ENCODE measurements at regions not wholly inside any gene's neighbourhood (a gene's known extent, or its start where the extent isn't known, plus 50 kb on each side); places are given as distances from the start of the nearest gene placed in this dataset.
"Not testable (repeated sequence)": the region's sequence is repeated elsewhere in the genome, so short reads cannot be mapped to it uniquely, and the experiment has no call there.

- Histone ChIP-seq H3K36me3 (no peaks in the 10 kb centered on the region), H3K4me3 (no peak overlapping the region), H3K9me3 (peaks cover 0 to 26% (median 0%) of the 10 kb centered on the region in 11 donors), H3K27me3 (no peaks in the 10 kb centered on the region), H3K4me1 (peaks cover 0 to 34% (median 11%) of the 10 kb centered on the region in 9 donors), H3K27ac (no peak overlapping the region)
- ATAC-seq (peak; percentile 37 to 78 (median 68)), DNase-seq (peak; percentile 41 to 45)
- 77 to 78% methylated on average over 4 of the region's 4 CpGs for WGBS, 2 donors
- TF ChIP-seq, protein P1, sequence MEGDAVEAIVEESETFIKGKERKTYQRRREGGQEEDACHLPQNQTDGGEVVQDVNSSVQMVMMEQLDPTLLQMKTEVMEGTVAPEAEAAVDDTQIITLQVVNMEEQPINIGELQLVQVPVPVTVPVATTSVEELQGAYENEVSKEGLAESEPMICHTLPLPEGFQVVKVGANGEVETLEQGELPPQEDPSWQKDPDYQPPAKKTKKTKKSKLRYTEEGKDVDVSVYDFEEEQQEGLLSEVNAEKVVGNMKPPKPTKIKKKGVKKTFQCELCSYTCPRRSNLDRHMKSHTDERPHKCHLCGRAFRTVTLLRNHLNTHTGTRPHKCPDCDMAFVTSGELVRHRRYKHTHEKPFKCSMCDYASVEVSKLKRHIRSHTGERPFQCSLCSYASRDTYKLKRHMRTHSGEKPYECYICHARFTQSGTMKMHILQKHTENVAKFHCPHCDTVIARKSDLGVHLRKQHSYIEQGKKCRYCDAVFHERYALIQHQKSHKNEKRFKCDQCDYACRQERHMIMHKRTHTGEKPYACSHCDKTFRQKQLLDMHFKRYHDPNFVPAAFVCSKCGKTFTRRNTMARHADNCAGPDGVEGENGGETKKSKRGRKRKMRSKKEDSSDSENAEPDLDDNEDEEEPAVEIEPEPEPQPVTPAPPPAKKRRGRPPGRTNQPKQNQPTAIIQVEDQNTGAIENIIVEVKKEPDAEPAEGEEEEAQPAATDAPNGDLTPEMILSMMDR (IDR thresholded peaks at IDR 0.05), result peak; percentile 47 to 80 (median 74)
- intact Hi-C loops (cut with DNase I), result loop anchor here in 1 of 10 donors (5.0 kb wide), 1 partner anchor 154 kb away; no protein-coding TSS in a partner anchor
Observed at GRCh38 chr6:4210629-4211419, 75.4 kb upstream of the ECI2 start.

DNA sequence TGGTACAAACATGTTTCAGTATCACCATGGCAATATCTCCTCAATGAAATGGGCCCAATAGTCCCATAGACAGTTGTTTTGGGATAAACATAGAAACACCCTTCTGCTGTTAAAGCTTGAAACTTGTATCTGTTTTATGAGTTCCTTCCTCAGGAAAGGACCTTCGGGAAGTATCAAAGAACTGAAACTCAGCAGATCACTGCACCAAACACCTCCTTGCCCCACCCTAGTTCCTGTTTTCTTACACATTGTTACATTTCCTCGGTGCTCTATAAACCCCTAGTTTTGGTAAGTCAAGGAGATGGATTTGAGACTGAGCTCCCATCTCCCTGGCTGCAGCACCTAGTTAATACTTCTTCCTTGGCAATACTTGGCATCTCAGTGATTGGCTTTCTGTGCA is 73.8 kb upstream of the ECI2 start:
- Histone ChIP-seq H3K9me3 (peaks cover 0 to 20% (median 0%) of the 10 kb centered on the region in 11 donors), H3K4me1 (peaks cover 0 to 34% (median 11%) of the 10 kb centered on the region in 9 donors), H3K27me3 (no peaks in the 10 kb centered on the region), H3K4me3 (no peak overlapping the region), H3K36me3 (no peaks in the 10 kb centered on the region), H3K27ac (no peak overlapping the region)
- intact Hi-C loops (cut with DNase I), result no loop called here
- peak in 1 of 8 donors; percentile 27 for ATAC-seq
- TF ChIP-seq, protein P1 (IDR thresholded peaks at IDR 0.05), result no peak
- 57 to 69% methylated on average over 2 of the region's 2 CpGs for WGBS, 2 donors
- DNase-seq, result no peak

- intact Hi-C loops (cut with DNase I), result no loop called here
- TF ChIP-seq, protein P1 (IDR thresholded peaks at IDR 0.05), result no peak
- ATAC-seq (no peak), DNase-seq (no peak)
- H3K9me3 ChIP-seq, result peaks cover 0 to 17% (median 0%) of the 10 kb centered on the region in 11 donors
- H3K4me1 ChIP-seq, result peaks cover 0 to 34% (median 11%) of the 10 kb centered on the region in 9 donors
- WGBS, 2 donors, result 18 to 25% methylated on average over 2 of the region's 2 CpGs
- H3K36me3 ChIP-seq, result no peaks in the 10 kb centered on the region
- H3K4me3 ChIP-seq, result no peak overlapping the region
- no peak overlapping the region for H3K27ac ChIP-seq
- H3K27me3 ChIP-seq, result no peaks in the 10 kb centered on the region
Observed at GRCh38 chr6:4208158-4208557, 72.8 kb upstream of the ECI2 start.

GRCh38 chr6:4203642-4204417 is 68.5 kb upstream of the ECI2 start:
- H3K36me3 ChIP-seq; ATAC-seq; H3K4me3 ChIP-seq; H3K27me3 ChIP-seq; H3K27ac ChIP-seq; intact Hi-C loops (cut with DNase I); DNase-seq: not testable (repeated sequence)
- WGBS, 2 donors, result 92 to 94% methylated on average over 21 of the region's 21 CpGs
- Histone ChIP-seq H3K4me1 (peaks cover 0 to 23% (median 7%) of the 10 kb centered on the region in 9 donors), H3K9me3 (peaks cover 0 to 14% (median 0%) of the 10 kb centered on the region in 11 donors)

Measured in heart right ventricle (tissue), 16 donors.